GM21526 (cell line): ENCODE measurements at regions not wholly inside any gene's neighbourhood (a gene's known extent, or its start where the extent isn't known, plus 50 kb on each side); places are given as distances from the start of the nearest gene placed in this dataset.

Source experiments
- ATAC-seq: cut with Tn5 transposase; IDR thresholded peaks from one replicate; pipeline ENCODE4 v1.9.1; 2021; ENCODE audit warnings: moderate library complexity; ENCODE audit not compliant: unreplicated experiment, low FRiP score

DNA sequence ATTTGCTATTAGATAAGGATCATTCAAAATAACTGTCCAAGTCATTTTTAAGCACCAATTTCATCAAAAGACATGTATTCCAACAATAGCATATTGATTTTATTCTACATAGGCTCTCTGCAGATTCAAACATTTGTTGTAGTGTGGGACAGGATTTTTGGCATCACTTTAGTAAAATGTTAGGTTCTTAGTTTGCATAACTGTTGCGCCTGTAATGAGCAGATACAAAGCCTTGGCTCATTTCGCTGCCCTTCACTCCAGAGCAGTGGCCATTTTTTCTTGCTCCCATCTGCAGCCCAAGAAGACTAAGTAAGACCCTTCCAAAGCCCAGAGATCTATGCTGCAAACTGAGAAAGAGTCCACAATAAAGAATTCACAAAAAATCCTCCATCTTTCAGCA is 446.0 kb upstream of the MPDZ start:
- no peak for ATAC-seq

DNA sequence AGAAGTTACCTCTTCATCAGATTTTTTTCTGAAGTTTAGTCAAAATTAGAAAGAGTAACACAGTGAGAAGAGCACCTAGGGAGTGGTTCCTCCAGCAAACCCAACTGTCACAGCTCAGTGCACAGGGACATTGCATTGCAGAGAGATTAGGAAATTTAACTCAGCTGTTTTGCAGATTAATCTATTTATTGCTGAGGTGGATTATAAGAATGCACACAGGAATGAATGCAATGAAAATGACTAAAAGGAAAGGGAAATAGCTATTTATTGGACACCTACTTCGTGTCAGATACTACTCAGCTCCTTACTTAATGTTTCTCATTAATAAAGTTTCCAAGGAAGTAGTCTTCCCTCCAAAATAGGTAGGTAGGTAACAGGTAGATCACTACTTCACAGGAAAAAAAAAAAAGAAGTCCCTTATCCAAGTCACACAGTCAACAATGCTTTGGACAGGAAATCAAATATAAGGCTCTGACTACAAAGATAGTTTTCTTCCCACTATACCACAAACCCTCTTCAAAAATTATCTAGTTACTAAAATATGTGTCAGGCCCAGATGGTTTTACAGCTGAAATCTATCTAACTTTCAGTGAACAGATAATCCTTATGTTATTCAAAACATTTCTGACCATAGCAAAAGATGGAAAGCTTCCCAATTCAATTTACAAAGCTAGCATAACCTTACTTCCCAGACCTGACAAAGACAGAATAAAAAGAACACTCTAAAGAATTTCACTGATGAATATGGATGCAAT is 442.2 kb upstream of the MPDZ start:
- ATAC-seq, result no peak

GRCh38 chr9:13719981-13720676 is 440.6 kb upstream of the MPDZ start:
- no peak for ATAC-seq

DNA sequence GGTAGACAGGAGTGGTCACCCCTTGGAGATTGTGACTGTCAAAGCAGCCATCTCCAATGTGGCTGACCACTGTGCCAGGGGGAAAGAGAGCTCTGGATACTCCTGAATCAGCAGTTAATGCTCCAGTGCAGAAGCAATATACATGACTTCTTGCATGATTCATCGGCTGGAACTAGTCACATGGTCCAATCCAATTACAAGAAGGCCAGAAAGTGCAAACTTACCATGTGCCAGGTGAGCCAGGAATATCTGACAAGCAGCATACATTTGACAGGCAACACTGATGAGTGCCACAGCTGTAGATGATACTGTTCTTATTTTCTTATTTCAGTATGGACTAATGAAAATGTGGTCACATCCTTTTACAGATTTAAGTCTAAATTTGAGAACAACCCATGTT is 440.0 kb upstream of the MPDZ start:
- ATAC-seq, result no peak

- ATAC-seq, result no peak
These were observed 439.0 kb upstream of the MPDZ start for GRCh38 chr9:13718539-13718938.

DNA sequence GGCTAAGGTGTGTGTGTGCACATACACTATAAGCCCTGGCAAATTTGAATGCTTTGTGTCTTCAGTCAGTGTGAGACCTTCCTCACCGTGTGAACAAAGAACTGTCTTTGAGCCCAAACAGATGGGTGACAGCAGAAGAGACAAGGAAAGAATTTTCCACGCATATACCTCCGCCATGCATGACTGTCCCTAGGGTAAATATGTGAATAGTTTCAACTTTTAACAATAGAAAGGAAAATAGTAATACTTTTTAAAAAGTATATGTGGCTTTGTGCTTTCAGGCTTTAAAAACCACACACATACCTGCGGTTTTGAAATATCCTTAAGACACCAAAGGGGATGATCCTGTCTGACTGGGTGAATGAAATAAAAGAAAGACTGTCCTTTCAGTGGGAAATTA is 438.6 kb upstream of the MPDZ start:
- ATAC-seq, result no peak

- ATAC-seq, result no peak
These were observed 438.0 kb upstream of the MPDZ start for GRCh38 chr9:13717322-13718054.

DNA sequence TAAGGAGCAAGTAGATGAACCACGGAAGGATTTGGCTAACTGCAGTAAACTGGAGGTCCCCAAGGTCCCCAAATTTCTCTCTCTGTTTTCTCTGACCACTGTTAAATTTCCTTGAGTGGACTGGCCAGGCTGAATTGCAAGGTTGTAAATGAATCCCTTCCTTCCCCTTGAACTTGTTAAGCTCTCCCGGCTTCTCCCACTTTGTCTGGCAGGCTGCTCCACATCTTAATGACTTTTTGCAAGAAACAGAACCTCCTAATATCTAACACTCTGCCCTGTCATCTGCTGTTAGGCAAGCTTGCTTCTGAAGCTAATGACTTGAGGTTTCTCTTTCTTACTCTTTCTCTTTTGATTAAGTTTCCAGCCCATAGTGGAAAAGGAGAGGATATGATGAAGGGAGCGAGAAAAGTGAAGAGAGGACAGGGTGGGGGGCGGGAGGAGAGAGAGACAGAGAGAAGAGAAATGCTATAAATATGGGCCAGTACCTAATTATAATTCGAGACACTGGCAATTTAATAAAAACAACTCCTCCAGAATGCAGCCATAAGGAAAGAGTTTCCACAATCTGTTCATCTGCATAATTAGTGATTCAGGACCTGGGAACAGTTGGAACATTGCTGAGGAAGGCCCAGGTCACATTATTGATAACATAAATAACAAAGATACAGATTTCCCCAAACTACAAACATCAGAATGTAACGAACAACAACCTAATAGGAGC is 437.3 kb upstream of the MPDZ start:
- no peak for ATAC-seq

DNA sequence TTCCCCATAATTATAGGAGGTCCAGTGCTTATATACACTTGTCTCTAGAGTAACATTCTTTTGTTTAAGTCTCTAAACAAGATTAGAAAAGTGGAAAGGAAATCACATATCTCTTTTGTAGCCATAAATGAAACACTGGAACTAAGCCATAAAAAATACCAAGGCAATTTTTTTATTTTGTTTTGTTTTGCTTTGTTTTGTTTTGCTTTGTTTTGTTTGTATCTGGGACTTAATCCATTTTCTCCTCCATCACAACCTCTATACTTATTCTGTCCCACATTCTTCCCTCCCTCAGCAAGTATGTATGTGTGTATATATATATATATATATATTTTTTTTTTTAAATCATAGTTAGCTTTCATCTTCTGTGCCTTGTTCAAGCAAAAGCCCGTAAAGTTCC is 436.6 kb upstream of the MPDZ start:
- no peak for ATAC-seq

- ATAC-seq, result no peak
These were observed 435.9 kb upstream of the MPDZ start for GRCh38 chr9:13715430-13715829.

DNA sequence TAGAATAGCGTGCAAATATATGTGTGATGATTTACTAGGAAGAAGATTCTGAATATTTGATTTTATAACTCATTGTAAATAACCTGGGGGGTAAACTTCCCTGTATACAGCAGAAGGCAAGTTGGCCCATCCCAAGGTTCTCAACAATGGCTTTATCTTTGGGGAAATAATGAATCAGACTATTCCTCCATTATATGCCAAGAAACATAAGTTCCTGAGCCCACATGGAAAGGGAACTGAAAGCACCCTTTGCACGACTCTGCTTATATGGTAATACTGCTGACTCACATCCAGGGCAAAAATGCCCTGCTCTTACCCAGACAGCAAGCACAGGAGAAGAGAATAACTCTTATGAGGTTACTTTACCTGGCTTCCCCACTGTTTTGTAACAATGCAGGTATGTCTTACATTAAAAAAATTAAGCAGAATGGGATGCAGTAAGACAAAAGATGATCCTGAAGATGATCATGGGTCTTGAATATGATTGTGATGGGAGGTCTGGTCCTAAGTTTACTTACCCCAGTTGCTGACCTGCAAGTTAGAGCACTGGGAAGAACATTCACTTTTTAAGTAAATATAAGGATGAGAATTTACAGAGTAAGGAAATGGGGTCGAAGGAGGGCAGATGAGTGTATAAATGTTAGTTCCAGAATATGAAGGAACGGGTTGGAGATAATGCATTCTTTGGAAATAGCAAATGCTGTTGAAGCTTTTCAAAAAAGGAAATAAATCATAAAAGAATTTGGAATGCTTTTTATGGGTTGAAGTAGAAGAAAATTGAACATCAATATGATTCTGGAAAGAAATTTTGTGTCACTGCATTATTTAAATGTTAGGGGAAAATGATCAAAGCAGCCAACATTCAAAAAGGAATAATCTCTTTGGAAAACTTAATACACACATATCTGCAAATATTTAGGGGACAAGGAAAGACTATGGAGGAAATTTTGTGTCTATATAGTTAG is 428.4 kb upstream of the MPDZ start:
- ATAC-seq, result no peak

- no peak for ATAC-seq
These were observed 426.4 kb upstream of the MPDZ start for GRCh38 chr9:13705918-13706317.

DNA sequence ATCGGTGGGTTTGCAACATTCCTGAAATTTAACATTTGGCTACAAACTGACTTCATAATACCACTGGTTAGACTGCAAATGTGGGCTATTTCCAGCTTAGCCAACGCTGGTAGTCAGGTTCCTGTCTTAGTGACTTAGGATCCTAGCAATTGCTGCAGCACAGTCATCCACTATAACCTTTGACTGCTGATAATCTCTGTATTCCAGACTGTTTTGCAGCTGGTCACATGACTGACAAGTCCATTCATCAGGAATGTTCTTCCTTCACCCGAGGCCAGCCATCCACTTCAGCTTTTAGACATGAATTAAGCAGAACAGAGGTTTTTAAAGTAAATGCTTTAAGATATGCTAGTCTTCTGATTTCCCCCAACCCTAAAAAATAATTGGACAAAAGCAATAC is 425.9 kb upstream of the MPDZ start:
- ATAC-seq, result no peak

- ATAC-seq, result no peak
These were observed 411.1 kb upstream of the MPDZ start for GRCh38 chr9:13690595-13690994.

DNA sequence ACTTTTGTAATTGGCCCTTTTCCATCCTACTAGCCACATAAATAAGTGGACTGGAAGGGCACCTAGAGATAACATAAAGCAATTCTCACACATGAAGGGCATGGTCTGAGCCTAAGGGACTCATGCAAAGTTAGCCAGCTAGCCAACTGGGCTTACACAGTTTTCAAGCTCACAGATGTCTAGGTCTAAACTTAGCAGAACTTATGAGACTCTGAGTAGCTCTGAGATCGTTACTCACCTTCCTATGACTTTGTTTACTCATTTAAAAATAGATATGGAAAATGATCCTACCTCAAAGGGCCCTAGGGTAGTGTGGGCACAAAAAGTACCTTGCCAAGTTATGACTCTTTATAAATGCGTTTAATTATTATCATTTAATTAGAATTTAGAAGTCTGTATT is 410.4 kb upstream of the MPDZ start:
- no peak for ATAC-seq

DNA sequence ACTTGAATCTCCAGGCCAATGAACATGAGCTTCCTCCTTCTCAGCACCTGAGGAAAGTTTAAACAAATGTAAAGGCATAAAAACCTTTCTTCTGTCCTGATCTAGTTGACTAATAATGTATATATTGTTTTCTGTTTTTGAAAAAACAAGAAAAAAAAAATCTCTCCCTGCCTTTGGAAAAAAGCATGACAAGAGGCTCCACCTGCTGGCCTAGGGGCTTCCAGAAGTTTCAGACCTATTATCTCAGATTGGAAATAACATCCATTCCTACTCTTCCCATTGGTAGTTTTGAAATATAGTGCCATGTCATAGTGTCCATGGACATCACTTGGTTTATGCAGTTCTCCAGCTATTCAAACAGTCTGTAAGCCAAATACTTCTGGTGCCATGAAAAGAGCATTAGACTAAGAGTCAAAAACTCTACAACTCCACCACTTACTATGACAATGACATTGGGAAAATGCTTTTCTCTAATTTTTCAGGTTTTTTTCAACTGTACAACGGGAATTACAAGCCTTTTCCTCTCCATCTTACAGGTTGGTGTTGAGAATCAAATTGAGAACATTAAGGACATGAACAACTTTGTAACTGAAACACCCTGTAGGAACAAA is 409.6 kb upstream of the MPDZ start:
- no peak for ATAC-seq

GRCh38 chr9:13688223-13688989 is 408.9 kb upstream of the MPDZ start:
- no peak for ATAC-seq

DNA sequence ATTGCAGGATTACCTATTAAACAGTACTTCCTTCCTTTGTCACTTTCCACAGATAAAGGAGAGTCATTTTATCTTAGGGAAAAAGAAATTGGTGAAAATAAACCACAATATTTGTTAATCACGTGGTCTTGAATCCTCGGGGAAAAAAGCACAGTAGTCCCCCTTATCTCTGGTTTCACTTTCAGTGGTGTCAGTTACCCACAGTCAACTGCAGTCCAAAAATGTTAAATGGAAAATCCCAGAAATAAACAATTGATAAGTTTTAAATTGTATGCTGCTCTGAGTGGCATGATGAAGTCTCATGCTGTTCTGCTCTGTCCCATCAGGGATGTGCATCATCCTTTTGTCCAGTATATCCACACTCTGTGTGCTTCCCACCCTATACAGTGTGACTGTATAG is 405.2 kb upstream of the MPDZ start:
- ATAC-seq, result no peak

- ATAC-seq, result no peak
These were observed 398.3 kb upstream of the MPDZ start for GRCh38 chr9:13677801-13678200.
